Activated T-helper 1 cell treated with anti-CD3 and anti-CD28 coated beads, Interleukin-2, amount 50 U/mL, for 16 hours (primary cell): ENCODE measurements at regions not wholly inside any gene's neighbourhood (a gene's known extent, or its start where the extent isn't known, plus 50 kb on each side); places are given as distances from the start of the nearest gene placed in this dataset.

ENCODE experiments used
- DNase-seq, 2 donors: peaks; one replicate each; pipeline ENCODE4 v3.0.0-alpha.2; 2020; ENCODE audit warnings: low read depth in 1 of 2, low spot score in 1 of 2

GRCh38 chr3:103337179-103337845 lies 902.5 kb downstream of the ZPLD1 start:
- DNase-seq, result no peak

- DNase-seq, result no peak
These were observed 906.3 kb downstream of the ZPLD1 start for GRCh38 chr3:103341078-103341606.

GRCh38 chr3:103342205-103342731 lies 907.5 kb downstream of the ZPLD1 start:
- no peak for DNase-seq

- DNase-seq, result no peak
These were observed 914.9 kb downstream of the ZPLD1 start for GRCh38 chr3:103349760-103350159.

- no peak for DNase-seq
These were observed 930.7 kb downstream of the ZPLD1 start for GRCh38 chr3:103365467-103365866.

- no peak for DNase-seq
These were observed 932.7 kb downstream of the ZPLD1 start for GRCh38 chr3:103367481-103367880.

GRCh38 chr3:103371411-103371810 lies 936.6 kb downstream of the ZPLD1 start:
- no peak for DNase-seq

GRCh38 chr3:103372031-103372430 lies 937.2 kb downstream of the ZPLD1 start:
- DNase-seq, result no peak

- DNase-seq, result no peak
These were observed 945.6 kb downstream of the ZPLD1 start for GRCh38 chr3:103380391-103380790.

- no peak for DNase-seq
These were observed 946.7 kb downstream of the ZPLD1 start for GRCh38 chr3:103381296-103382079.

- DNase-seq, result no peak
These were observed 951.3 kb downstream of the ZPLD1 start for GRCh38 chr3:103385961-103386656.

- DNase-seq, result no peak
These were observed 953.4 kb downstream of the ZPLD1 start for GRCh38 chr3:103388214-103388613.

GRCh38 chr3:103389356-103389755 lies 954.5 kb downstream of the ZPLD1 start:
- DNase-seq, result no peak

- no peak for DNase-seq
These were observed 958.8 kb downstream of the ZPLD1 start for GRCh38 chr3:103393395-103394186.

GRCh38 chr3:103403191-103403590 lies 968.4 kb downstream of the ZPLD1 start:
- no peak for DNase-seq

GRCh38 chr3:103406320-103406850 lies 971.6 kb downstream of the ZPLD1 start:
- DNase-seq, result no peak

GRCh38 chr3:103410231-103410630 lies 975.4 kb downstream of the ZPLD1 start:
- DNase-seq, result no peak

- DNase-seq, result no peak
These were observed 986.6 kb downstream of the ZPLD1 start for GRCh38 chr3:103421460-103421859.

GRCh38 chr3:103437883-103438282 lies 1003.1 kb downstream of the ZPLD1 start:
- DNase-seq, result no peak

GRCh38 chr3:103440539-103441203 lies 1005.9 kb downstream of the ZPLD1 start:
- DNase-seq, result no peak
